Transverse colon (tissue), 4 donors: ENCODE measurements at regions not wholly inside any gene's neighbourhood (a gene's known extent, or its start where the extent isn't known, plus 50 kb on each side); places are given as distances from the start of the nearest gene placed in this dataset.

Experiments used
- DNase-seq: peaks from one replicate; pipeline ENCODE4 v3.0.0-alpha.2; 2019
- H3K27ac ChIP-seq, 4 donors: fragments of 200-600 bp; sonication (generic); 2 replicates each; pipeline ENCODE4 v1.5.1; 2016 to 2018; ENCODE audit warnings: inconsistent platforms in 4 of 4
- H3K27me3 ChIP-seq: fragments of 200-600 bp; sonication (generic); 2 replicates; pipeline ENCODE4 v1.5.1; 2017; ENCODE audit warnings: inconsistent platforms
- H3K36me3 ChIP-seq, 4 donors: fragments of 200-600 bp; sonication (generic); 2 replicates each; pipeline ENCODE4 v1.5.1; 2017 to 2019; ENCODE audit warnings: inconsistent platforms in 4 of 4
- H3K4me1 ChIP-seq, 4 donors: fragments of 200-600 bp; sonication (generic); 2 replicates each; pipeline ENCODE4 v1.5.1; 2017 to 2020; ENCODE audit warnings: inconsistent platforms in 4 of 4
- H3K4me3 ChIP-seq, 4 donors: fragments of 200-600 bp; sonication (generic); 1 replicate in 1 of 4; 2 replicates in 3 of 4; pipeline versions ENCODE4 v1.5.1 to v1.6.1; 2017 to 2019; ENCODE audit warnings: inconsistent platforms in 4 of 4
- H3K9me3 ChIP-seq, 2 donors: fragments of 200-600 bp; sonication (generic); 2 replicates each; pipeline ENCODE4 v1.5.1; 2017 to 2019; ENCODE audit warnings: inconsistent platforms in 2 of 2
- CTCF ChIP-seq, 5 experiments: fragments of 200-600 bp in 3 of 5; fragments of 450-650 bp in 2 of 5; sonication (generic) in 3 of 5; IDR thresholded peaks; 1 replicate in 2 of 5; 2 replicates in 3 of 5; pipeline ENCODE4 v1.5.1; 2016 to 2017; ENCODE audit warnings: antibody characterized with exemption in 5 of 5, inconsistent platforms in 3 of 5, mild to moderate bottlenecking in 2 of 5, moderate library complexity in 1 of 5
- EP300 ChIP-seq: sonication (generic); formaldehyde crosslinking; IDR thresholded peaks from one replicate; pipeline ENCODE4 v1.6.1; 2017; ENCODE audit warnings: antibody characterized with exemption, low read depth
- POLR2A ChIP-seq: fragments of 450-650 bp; IDR thresholded peaks from one replicate; pipeline ENCODE4 v1.6.1; 2016; ENCODE audit warnings: antibody characterized with exemption, mild to moderate bottlenecking, moderate library complexity
- POLR2AphosphoS5 ChIP-seq, 3 donors: sonication (generic); formaldehyde crosslinking; IDR thresholded peaks; one replicate each; pipeline ENCODE4 v1.6.1; 2016; ENCODE audit warnings: antibody characterized with exemption in 3 of 3
- WGBS, 2 donors: methylation state at CpG; one replicate each; pipeline ENCODE4 v1.1.5; 2018; ENCODE audit warnings: low coverage in 1 of 2; 5-methylcytosine and 5-hydroxymethylcytosine counted together
- in situ Hi-C, 4 donors: fragments of 200-750 bp; cut with MboI; loops; one replicate each; pipeline versions ENCODE4 v1.15.0 to v1.15.1; 2017; ENCODE audit warnings: low sequenced_read_pairs in 3 of 4, low pct_ligation_motif_present in 1 of 4, low pct_unique_long_range_greater_than_20kb in 1 of 4
- intact Hi-C: fragments of 100-400 bp; cut with DNase I; formaldehyde crosslinking; loops from one replicate; pipeline ENCODE4 v1.15.1; 2023; ENCODE audit warnings: low total_unique reads

- Histone ChIP-seq H3K27me3 (peaks cover 80% of the 10 kb centered on the region), H3K9me3 (no peaks in the 10 kb centered on the region), H3K36me3 (no peaks in the 10 kb centered on the region), H3K4me1 (peaks cover 0 to 8% (median 6%) of the 10 kb centered on the region in 4 donors), H3K4me3 (no peak overlapping the region), H3K27ac (no peak overlapping the region)
- WGBS, 2 donors = 89 to 100% methylated on average over 2 to 5 of the region's 5 CpGs
- intact Hi-C loops (no loop called here), in situ Hi-C loops (no loop called here)
- DNase-seq = no peak
- TF ChIP-seq EP300 (no peak), POLR2AphosphoS5 (IDR thresholded peaks at IDR 0.05) (no peak), POLR2A (no peak), CTCF (IDR thresholded peaks at IDR 0.05) (no peak)
Observed at GRCh38 chr5:176747670-176748072, 62.7 kb upstream of the UNC5A start.

GRCh38 chr5:176748073-176748966 lies 62.0 kb upstream of the UNC5A start:
- Histone ChIP-seq H3K27me3 (peaks cover 74% of the 10 kb centered on the region), H3K4me3 (no peak overlapping the region), H3K36me3 (no peaks in the 10 kb centered on the region), H3K9me3 (no peaks in the 10 kb centered on the region), H3K27ac (no peak overlapping the region), H3K4me1 (peaks cover 0 to 5% (median 4%) of the 10 kb centered on the region in 4 donors)
- in situ Hi-C loops = no loop called here
- TF ChIP-seq CTCF (IDR thresholded peaks at IDR 0.05) (no peak), POLR2A (no peak), EP300 (no peak), POLR2AphosphoS5 (IDR thresholded peaks at IDR 0.05) (no peak)
- WGBS, 2 donors = 78 to 89% methylated on average over 5 to 24 of the region's 24 CpGs
- intact Hi-C loops = no loop called here
- DNase-seq = no peak

DNA sequence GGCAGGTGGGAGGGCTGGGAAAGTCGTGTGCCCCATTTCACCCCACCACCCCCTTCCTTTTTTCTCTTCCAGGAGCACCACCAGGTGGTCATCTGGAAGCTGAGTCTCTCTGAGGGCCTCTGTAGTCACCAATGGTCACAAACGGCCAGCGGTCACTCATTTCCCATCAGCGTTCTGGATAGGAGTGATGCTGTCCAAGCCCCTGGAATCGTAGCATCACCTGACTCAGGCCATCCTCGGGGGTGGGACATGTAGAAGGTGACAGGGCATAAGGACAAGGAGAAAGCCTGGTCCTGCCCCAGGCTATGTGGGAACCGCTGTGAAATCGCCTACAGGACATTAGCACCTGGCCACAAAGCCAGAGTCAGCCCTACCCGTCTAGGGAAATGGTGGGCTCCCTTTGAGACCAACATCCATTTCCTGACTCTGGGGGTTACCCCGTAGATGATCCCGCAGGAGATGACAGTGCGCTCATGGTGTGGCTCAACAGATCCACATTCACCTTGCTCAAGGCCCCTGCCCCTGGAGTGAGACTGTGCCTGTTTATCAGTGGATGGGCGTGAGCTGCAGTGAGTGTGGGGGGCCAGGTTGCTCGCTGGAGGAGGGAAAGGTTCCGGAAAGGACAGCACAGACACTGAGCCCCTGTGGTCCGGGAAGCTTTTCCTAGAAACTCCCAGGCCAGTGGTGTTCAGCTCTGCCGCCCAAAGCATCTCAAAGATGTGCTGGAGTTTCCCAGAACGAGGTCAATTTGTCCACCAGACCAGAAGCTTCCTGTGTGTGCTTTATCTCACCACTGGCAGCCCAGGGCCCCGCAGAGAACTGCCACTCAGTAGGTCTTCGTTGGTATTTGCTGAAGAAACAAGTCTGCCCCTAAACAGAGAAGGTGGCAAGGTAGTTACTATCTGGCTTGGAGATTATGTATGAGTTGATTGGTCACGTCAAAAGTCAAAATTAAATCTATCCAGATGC lies 61.1 kb upstream of the UNC5A start:
- in situ Hi-C loops (no loop called here), intact Hi-C loops (no loop called here)
- H3K27ac ChIP-seq = no peak overlapping the region
- no peak for DNase-seq
- no peaks in the 10 kb centered on the region for H3K36me3 ChIP-seq
- TF ChIP-seq POLR2A (no peak), EP300 (no peak), POLR2AphosphoS5 (IDR thresholded peaks at IDR 0.05) (no peak), CTCF (IDR thresholded peaks at IDR 0.05) (no peak)
- no peaks in the 10 kb centered on the region for H3K4me1 ChIP-seq
- WGBS, 2 donors = 69 to 87% methylated on average over 3 to 21 of the region's 21 CpGs
- no peaks in the 10 kb centered on the region for H3K9me3 ChIP-seq
- no peak overlapping the region for H3K4me3 ChIP-seq
- H3K27me3 ChIP-seq = peaks cover 65% of the 10 kb centered on the region

DNA sequence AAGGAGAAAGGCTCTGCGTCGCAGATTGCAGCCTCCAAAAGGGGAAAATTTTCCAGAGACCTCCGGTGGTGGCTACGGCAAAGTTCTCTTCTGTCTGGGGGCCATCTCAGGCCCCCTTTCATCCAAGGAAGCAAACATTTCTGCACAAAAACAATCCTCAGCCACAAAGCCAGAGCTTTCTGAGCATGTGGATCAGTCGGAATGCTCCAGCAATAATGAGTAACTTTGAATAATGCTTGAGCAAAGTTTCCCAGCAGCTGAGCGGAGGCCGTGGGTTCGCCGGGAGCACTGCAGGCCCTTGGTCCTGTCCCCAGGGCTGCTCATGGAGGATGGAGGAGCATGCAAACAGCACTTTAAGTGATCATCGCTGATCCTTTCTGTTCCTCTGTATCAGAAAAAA lies 60.2 kb upstream of the UNC5A start:
- intact Hi-C loops = no loop called here
- Histone ChIP-seq H3K4me3 (no peak overlapping the region), H3K27ac (no peak overlapping the region), H3K36me3 (no peaks in the 10 kb centered on the region), H3K9me3 (no peaks in the 10 kb centered on the region), H3K4me1 (no peaks in the 10 kb centered on the region), H3K27me3 (peaks cover 56% of the 10 kb centered on the region)
- in situ Hi-C loops = no loop called here
- TF ChIP-seq CTCF (IDR thresholded peaks at IDR 0.05) (no peak), POLR2A (no peak), EP300 (no peak), POLR2AphosphoS5 (IDR thresholded peaks at IDR 0.05) (no peak)
- DNase-seq = no peak
- WGBS, 2 donors = 80% methylated on average over 10 of the region's 10 CpGs; no CpG with 5 or more reads in 1 of the 2 donors
